Activated B cell treated with CpG ODN at 0.5 μM for 24 hours (primary cell): ENCODE measurements at regions not wholly inside any gene's neighbourhood (a gene's known extent, or its start where the extent isn't known, plus 50 kb on each side); places are given as distances from the start of the nearest gene placed in this dataset.
"Not testable (repeated sequence)": the region's sequence is repeated elsewhere in the genome, so short reads cannot be mapped to it uniquely, and the experiment has no call there.

Source experiments
- ATAC-seq: fragments of 200-7000 bp; cut with Tn5 transposase; one replicate; pipeline ENCODE4 v1.10.0; 2021; ENCODE audit warnings: low read depth, mild to moderate bottlenecking, moderate library complexity
- CTCF ChIA-PET: fragments of 350-600 bp; sonication (Branson Sonifier 250); formaldehyde crosslinking; loops from one replicate; lab custom pipeline; 2021; ENCODE audit warnings: antibody characterized with exemption; lab: Charles Lee
- POLR2A ChIA-PET: fragments of 350-600 bp; sonication (Branson Sonifier 250); formaldehyde crosslinking; loops from one replicate; lab custom pipeline; 2021; ENCODE audit warnings: antibody characterized with exemption; lab: Charles Lee
- DNase-seq: peaks from one replicate; pipeline ENCODE4 v3.0.0; 2022
- H3K27ac Mint-ChIP-seq: one replicate; pipeline ENCODE4 v1.8.0; 2020; ENCODE audit warnings: mixed read lengths
- H3K27me3 Mint-ChIP-seq: one replicate; pipeline ENCODE4 v1.8.0; 2021; ENCODE audit warnings: mixed read lengths
- H3K36me3 Mint-ChIP-seq: one replicate; pipeline ENCODE4 v1.8.0; 2021; ENCODE audit warnings: low read depth, mixed read lengths
- H3K4me1 Mint-ChIP-seq: one replicate; pipeline ENCODE4 v1.8.0; 2021; ENCODE audit warnings: mixed read lengths
- H3K4me3 Mint-ChIP-seq: one replicate; pipeline ENCODE4 v1.8.0; 2020; ENCODE audit warnings: mild to moderate bottlenecking, mixed read lengths
- H3K9me3 Mint-ChIP-seq: one replicate; pipeline ENCODE4 v1.8.0; 2020; ENCODE audit warnings: mixed read lengths
- intact Hi-C: fragments of 100-400 bp; cut with micrococcal nuclease; formaldehyde crosslinking; loops from one replicate; pipeline ENCODE4 v1.15.1; 2024

- H3K27me3 Mint-ChIP-seq, H3K36me3 Mint-ChIP-seq, POLR2A ChIA-PET, DNase-seq, intact Hi-C loops, ATAC-seq, H3K27ac Mint-ChIP-seq, CTCF ChIA-PET, H3K4me3 Mint-ChIP-seq, H3K9me3 Mint-ChIP-seq: not testable (repeated sequence)
- H3K4me1 Mint-ChIP-seq = peaks cover 32% of the 10 kb centered on the region
Measured at GRCh38 chr5:177664737-177665136, 64.8 kb downstream of the B4GALT7 start.

DNA sequence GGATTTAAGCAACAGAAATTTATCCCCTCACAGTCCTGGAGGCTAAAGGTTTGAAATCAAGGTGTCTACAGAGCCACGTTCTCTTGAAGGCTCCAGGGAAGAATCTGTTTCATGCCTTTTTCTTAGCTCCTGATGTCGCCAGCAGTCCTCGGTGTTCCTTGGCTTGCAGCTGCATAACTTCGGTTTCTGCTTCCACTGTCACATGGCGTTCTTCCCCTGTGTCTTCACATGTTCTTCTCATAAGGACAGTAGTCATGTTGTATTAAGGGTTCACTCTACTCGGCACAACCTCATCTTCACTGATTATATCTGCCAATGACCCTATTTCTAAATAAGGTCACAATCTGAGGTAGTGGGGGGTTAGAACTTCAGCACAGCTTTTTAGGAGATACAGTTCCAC is 65.2 kb downstream of the B4GALT7 start:
- H3K4me3 Mint-ChIP-seq, ATAC-seq, H3K36me3 Mint-ChIP-seq, H3K27ac Mint-ChIP-seq, H3K9me3 Mint-ChIP-seq, DNase-seq, POLR2A ChIA-PET, CTCF ChIA-PET, H3K27me3 Mint-ChIP-seq, intact Hi-C loops: not testable (repeated sequence)
- peaks cover 30% of the 10 kb centered on the region for H3K4me1 Mint-ChIP-seq

GRCh38 chr5:177665960-177666359 is 66.0 kb downstream of the B4GALT7 start:
- intact Hi-C loops, POLR2A ChIA-PET, H3K27me3 Mint-ChIP-seq, ATAC-seq, H3K36me3 Mint-ChIP-seq, H3K27ac Mint-ChIP-seq, DNase-seq, H3K4me3 Mint-ChIP-seq, CTCF ChIA-PET, H3K9me3 Mint-ChIP-seq: not testable (repeated sequence)
- H3K4me1 Mint-ChIP-seq = peaks cover 28% of the 10 kb centered on the region

GRCh38 chr5:177671035-177671754 is 71.3 kb downstream of the B4GALT7 start:
- CTCF ChIA-PET = not testable (repeated sequence)

DNA sequence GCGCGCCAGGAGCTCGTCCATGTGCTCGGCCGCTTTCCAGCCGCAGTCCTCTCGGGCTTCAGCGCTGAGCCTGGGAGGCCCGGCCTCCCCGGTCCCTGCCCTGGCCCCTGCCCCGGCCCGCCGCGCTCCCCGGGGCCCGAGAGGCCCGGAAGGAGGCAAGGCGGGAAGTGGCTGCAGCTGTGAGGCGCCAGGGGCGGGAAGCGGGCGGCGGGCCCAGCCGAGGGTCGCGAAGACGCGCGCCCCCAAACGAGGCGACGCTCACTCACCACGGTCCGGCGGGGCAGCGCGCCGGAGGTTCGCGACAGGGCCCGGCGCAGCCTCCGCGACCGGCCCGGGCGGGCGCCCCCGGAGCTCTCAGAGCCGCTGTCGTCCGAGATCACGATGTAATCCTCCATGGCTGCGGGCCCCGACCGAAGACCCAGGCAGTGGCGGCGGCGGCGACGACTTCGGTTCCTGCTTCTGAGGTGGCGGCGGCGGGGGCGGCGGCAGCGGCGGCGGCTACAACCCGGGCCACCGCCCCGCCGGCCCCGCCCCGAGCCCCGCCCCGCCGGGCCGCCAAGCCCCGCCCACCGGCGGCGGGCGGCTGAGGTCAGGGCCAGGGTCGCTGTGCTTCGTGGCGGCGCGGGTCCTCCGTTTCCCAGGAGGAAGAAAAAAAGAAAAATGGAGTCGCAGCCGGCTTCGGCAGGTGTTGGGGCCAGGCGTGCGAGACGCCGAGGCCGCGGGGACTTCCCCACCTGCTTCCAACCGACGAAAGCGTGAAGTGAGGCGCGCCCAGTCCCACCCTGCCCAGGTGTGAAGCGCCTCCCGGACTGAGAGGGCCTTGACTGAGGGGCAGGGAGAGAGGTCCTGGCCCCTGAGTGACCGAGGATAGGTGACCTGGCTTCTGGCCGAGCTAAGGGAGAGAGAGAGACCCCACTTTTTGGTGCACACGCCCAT is 72.1 kb downstream of the B4GALT7 start:
- H3K27ac Mint-ChIP-seq, H3K9me3 Mint-ChIP-seq, H3K27me3 Mint-ChIP-seq, CTCF ChIA-PET, H3K36me3 Mint-ChIP-seq, intact Hi-C loops, H3K4me3 Mint-ChIP-seq, POLR2A ChIA-PET: not testable (repeated sequence)
- DNase-seq = peak; percentile 65
- ATAC-seq = peak; percentile 71
- peaks cover 24% of the 10 kb centered on the region for H3K4me1 Mint-ChIP-seq

More at GRCh38 chr5:177671035-177671754, 71.3 kb downstream of the B4GALT7 start:
- H3K27me3 Mint-ChIP-seq, H3K36me3 Mint-ChIP-seq, POLR2A ChIA-PET, H3K9me3 Mint-ChIP-seq, intact Hi-C loops, H3K27ac Mint-ChIP-seq, H3K4me3 Mint-ChIP-seq: not testable (repeated sequence)
- DNase-seq (peak; percentile 19), ATAC-seq (peak; percentile 34)
- H3K4me1 Mint-ChIP-seq = peaks cover 24% of the 10 kb centered on the region
